GM10248 (cell line): ENCODE measurements at regions not wholly inside any gene's neighbourhood (a gene's known extent, or its start where the extent isn't known, plus 50 kb on each side); places are given as distances from the start of the nearest gene placed in this dataset.
A peak's percentile ranks its signal among the peaks of the same experiment; 100 is the strongest.

Experiments used
- CTCF ChIA-PET: fragments of 300-600 bp; sonication (Branson Sonifier 250); formaldehyde crosslinking; extraction: SDS; loops from one replicate; lab custom pipeline; 2021; ENCODE audit warnings: antibody characterized with exemption; lab: Yijun Ruan, JAX
- POLR2A ChIA-PET: fragments of 350-650 bp; sonication (Branson Sonifier 250); formaldehyde crosslinking; extraction: SDS; loops from one replicate; lab custom pipeline; 2020; ENCODE audit warnings: antibody characterized with exemption; lab: Yijun Ruan, JAX
- DNase-seq: peaks from one replicate; pipeline ENCODE4 v3.0.0; 2012; ENCODE audit errors: extremely low spot score
- CTCF ChIP-seq: IDR thresholded peaks from 2 replicates; pipeline ENCODE4 v1.5.1; 2012; ENCODE audit warnings: mild to moderate bottlenecking, low read depth; ENCODE audit errors: extremely low read depth, missing control alignments, control extremely low read depth

GRCh38 chr17:72420775-72421127, 299.9 kb downstream of the SOX9 start:
- ChIA-PET POLR2A (interaction anchor here (1.1 to 1.4 kb wide), 2 partner anchors 18 to 45 kb away, joined by 3 to 5 read pairs; no protein-coding TSS in a partner anchor), CTCF (interaction anchor here (7.3 kb wide), 1 partner anchor 44 kb away, joined by 52 read pairs; no protein-coding TSS in a partner anchor)
- TF ChIP-seq CTCF: no peak
- DNase-seq: no peak

GRCh38 chr17:72421128-72422092, 300.6 kb downstream of the SOX9 start:
- peak; percentile 81 for DNase-seq

GRCh38 chr17:72422204-72422504, 301.3 kb downstream of the SOX9 start:
- ChIA-PET CTCF (interaction anchor here (0.7 to 7.3 kb wide), 3 partner anchors 43 to 303 kb away, joined by 3 to 52 read pairs (median 3); no protein-coding TSS in a partner anchor), POLR2A (interaction anchor here (0.8 to 2.2 kb wide), 3 partner anchors 10 to 301 kb away, joined by 5 to 25 read pairs (median 15); partner anchors contain the start of gene SOX9)
- no peak for TF ChIP-seq CTCF
- no peak for DNase-seq

More at GRCh38 chr17:72421128-72422092, 300.6 kb downstream of the SOX9 start:
- ChIA-PET POLR2A (interaction anchor here (1.1 to 2.0 kb wide), 3 partner anchors 19 to 300 kb away, joined by 3 to 15 read pairs (median 5); partner anchors contain the start of gene SOX9), CTCF (interaction anchor here (0.9 to 7.3 kb wide), 2 partner anchors 43 to 302 kb away, joined by 3 to 52 read pairs; no protein-coding TSS in a partner anchor)
- TF ChIP-seq CTCF: no peak

- DNase-seq: peak; percentile 64
- CTCF ChIA-PET: interaction anchor here (0.7 to 7.3 kb wide), 6 partner anchors 30 to 303 kb away, joined by 3 to 52 read pairs (median 3); partner anchors contain the start of gene SOX9
- POLR2A ChIA-PET: interaction anchor here (0.5 to 2.2 kb wide), 4 partner anchors 11 to 301 kb away, joined by 4 to 25 read pairs (median 10); partner anchors contain the start of gene SOX9
- TF ChIP-seq CTCF: no peak
Observed at GRCh38 chr17:72422505-72423285, 301.9 kb downstream of the SOX9 start.

- POLR2A ChIA-PET: interaction anchor here (2.0 to 2.2 kb wide), 2 partner anchors 41 to 302 kb away, joined by 15 to 25 read pairs; partner anchors contain the start of gene SOX9
- TF ChIP-seq CTCF: no peak
- CTCF ChIA-PET: interaction anchor here (0.8 to 7.3 kb wide), 7 partner anchors 30 to 302 kb away, joined by 3 to 52 read pairs (median 3); partner anchors contain the start of gene SOX9
- no peak for DNase-seq
Observed at GRCh38 chr17:72423286-72423589, 302.4 kb downstream of the SOX9 start.
